ENCODE measurements at regions not wholly inside any gene's neighbourhood (a gene's known extent, or its start where the extent isn't known, plus 50 kb on each side); places are given as distances from the start of the nearest gene placed in this dataset.
A peak's percentile ranks its signal among the peaks of the same experiment; 100 is the strongest.
"Not testable (repeated sequence)": the region's sequence is repeated elsewhere in the genome, so short reads cannot be mapped to it uniquely, and the experiment has no call there.

GRCh38 chr1:199057322-199057721 is 418.5 kb downstream of the PTPRC start:
- no peak for DNase-seq

- DNase-seq = no peak
Measured at GRCh38 chr1:199058281-199058680, 419.4 kb downstream of the PTPRC start.

GRCh38 chr1:199064971-199065370 is 426.1 kb downstream of the PTPRC start:
- DNase-seq = no peak

- DNase-seq = no peak
Measured at GRCh38 chr1:199067483-199067882, 428.6 kb downstream of the PTPRC start.

- no peak for DNase-seq
Measured at GRCh38 chr1:199071080-199071479, 432.2 kb downstream of the PTPRC start.

GRCh38 chr1:199073166-199073565 is 434.3 kb downstream of the PTPRC start:
- DNase-seq = no peak

GRCh38 chr1:199075792-199076191 is 437.0 kb downstream of the PTPRC start:
- no peak for DNase-seq

- no peak for DNase-seq
Measured at GRCh38 chr1:199079994-199080393, 441.2 kb downstream of the PTPRC start.

- DNase-seq = no peak
Measured at GRCh38 chr1:199081739-199082138, 442.9 kb downstream of the PTPRC start.

GRCh38 chr1:199082778-199083389 is 444.0 kb downstream of the PTPRC start:
- no peak for DNase-seq

- no peak for DNase-seq
Measured at GRCh38 chr1:199083680-199084079, 444.8 kb downstream of the PTPRC start.

- DNase-seq = no peak
Measured at GRCh38 chr1:199084293-199084692, 445.5 kb downstream of the PTPRC start.

GRCh38 chr1:199085903-199086302 is 447.1 kb downstream of the PTPRC start:
- DNase-seq = no peak

- no peak for DNase-seq
Measured at GRCh38 chr1:199087144-199087543, 448.3 kb downstream of the PTPRC start.

GRCh38 chr1:199089393-199090122 is 450.7 kb downstream of the PTPRC start:
- peak; percentile 65 for DNase-seq

GRCh38 chr1:199095628-199096027 is 456.8 kb downstream of the PTPRC start:
- DNase-seq = not testable (repeated sequence)

GRCh38 chr1:199096591-199096990 is 457.8 kb downstream of the PTPRC start:
- DNase-seq = no peak

GRCh38 chr1:199098468-199098867 is 459.6 kb downstream of the PTPRC start:
- no peak for DNase-seq

GRCh38 chr1:199101139-199101538 is 462.3 kb downstream of the PTPRC start:
- DNase-seq = no peak

- DNase-seq = no peak
Measured at GRCh38 chr1:199101635-199102034, 462.8 kb downstream of the PTPRC start.

- no peak for DNase-seq
Measured at GRCh38 chr1:199102239-199102638, 463.4 kb downstream of the PTPRC start.

GRCh38 chr1:199109160-199109559 is 470.3 kb downstream of the PTPRC start:
- DNase-seq = no peak

- no peak for DNase-seq
Measured at GRCh38 chr1:199112365-199112764, 473.5 kb downstream of the PTPRC start.

- DNase-seq = peak; percentile 44
Measured at GRCh38 chr1:199113265-199113869, 474.5 kb downstream of the PTPRC start.

All from central memory CD4-positive, alpha-beta T cell (primary cell).